ENCODE measurements at regions not wholly inside any gene's neighbourhood (a gene's known extent, or its start where the extent isn't known, plus 50 kb on each side); places are given as distances from the start of the nearest gene placed in this dataset.

DNA sequence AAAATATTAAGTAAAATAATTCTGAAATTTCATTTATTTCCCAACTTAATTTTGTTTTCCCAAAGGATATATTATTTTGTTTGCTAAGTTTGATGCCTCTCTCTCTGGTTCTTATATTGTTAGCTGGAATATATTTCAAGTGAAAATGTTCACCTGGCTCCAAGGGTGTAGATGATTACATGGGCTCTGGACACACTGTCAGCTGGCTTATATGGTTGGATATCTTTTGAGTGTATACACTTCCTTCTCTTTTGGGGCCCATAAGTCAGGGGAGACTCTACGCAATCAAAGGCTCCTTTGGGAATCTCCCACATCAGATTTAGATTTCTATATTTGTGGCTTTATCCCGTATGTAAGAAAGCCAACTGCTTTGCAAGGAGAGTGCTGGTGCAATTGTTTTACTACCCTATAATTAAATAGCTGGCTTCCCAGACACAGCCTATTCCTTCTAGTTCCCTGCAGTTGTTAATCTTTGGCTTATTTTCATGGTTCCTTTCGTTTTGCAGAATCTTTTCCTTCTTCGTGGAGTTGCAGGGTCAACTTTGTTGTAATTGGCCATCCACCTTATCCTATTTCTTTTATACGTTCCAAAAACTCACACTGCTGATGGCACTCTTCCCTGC lies 225.7 kb downstream of the DPH6 start:
- ATAC-seq (ENCODE audit: low read depth) (no peak), DNase-seq (no peak)
- Mint-ChIP-seq H3K27ac (no peak overlapping the region), H3K27me3 (no peaks in the 10 kb centered on the region), H3K4me3 (no peak overlapping the region), H3K4me1 (no peaks in the 10 kb centered on the region), H3K36me3 (no peaks in the 10 kb centered on the region), H3K9me3 (no peaks in the 10 kb centered on the region)
- POLR2A ChIA-PET: no interaction called here

DNA sequence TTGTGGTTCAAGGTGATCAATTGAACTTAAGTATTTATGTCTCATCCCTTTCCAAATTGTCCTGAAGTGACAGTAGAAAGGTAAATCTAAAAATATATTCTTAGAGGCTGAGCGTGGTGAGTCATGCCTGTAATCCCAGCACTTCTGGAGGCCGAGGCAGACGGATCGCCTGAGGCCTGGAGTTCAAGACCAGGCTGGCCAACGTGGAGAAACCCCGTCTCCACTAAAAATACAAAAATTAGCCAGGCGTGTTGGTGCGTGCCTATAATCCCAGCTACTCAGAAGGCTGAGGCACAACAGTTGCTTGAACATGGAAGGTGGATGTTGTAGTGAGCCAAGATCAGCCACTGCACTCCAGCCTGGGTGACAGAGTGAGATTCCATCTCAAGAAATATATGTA lies 226.6 kb downstream of the DPH6 start:
- Mint-ChIP-seq H3K36me3 (no peaks in the 10 kb centered on the region), H3K27ac (no peak overlapping the region), H3K9me3 (peaks cover 2% of the 10 kb centered on the region), H3K4me1 (no peaks in the 10 kb centered on the region), H3K27me3 (no peaks in the 10 kb centered on the region), H3K4me3 (no peak overlapping the region)
- POLR2A ChIA-PET: no interaction called here
- DNase-seq (no peak), ATAC-seq (ENCODE audit: low read depth) (no peak)

DNA sequence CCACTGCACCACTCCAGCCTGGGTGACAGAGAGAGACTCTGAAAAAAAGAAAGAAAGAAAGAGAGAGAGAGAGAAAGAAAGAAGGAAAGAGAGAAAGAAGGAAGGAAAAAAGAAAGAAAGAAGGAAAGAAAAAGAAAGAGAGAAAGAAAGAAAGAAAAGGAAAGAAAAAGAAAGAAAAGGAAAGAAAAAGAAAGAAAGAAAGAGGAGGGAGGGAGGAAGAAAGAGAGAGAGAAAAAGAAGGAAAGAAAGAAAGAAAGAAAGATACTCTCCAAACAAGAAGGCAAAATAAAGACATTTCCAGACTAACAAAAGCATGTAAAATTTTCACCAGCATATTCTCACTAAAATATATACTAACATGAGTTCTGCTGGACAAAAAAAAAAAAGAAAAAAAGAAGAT lies 228.7 kb downstream of the DPH6 start:
- H3K27ac Mint-ChIP-seq: no peak overlapping the region
- peaks cover 3% of the 10 kb centered on the region for H3K9me3 Mint-ChIP-seq
- no peaks in the 10 kb centered on the region for H3K36me3 Mint-ChIP-seq
- ATAC-seq (ENCODE audit: low read depth): no peak
- no peak for DNase-seq
- no peaks in the 10 kb centered on the region for H3K4me1 Mint-ChIP-seq
- POLR2A ChIA-PET: no interaction called here
- H3K27me3 Mint-ChIP-seq: no peaks in the 10 kb centered on the region
- no peak overlapping the region for H3K4me3 Mint-ChIP-seq

DNA sequence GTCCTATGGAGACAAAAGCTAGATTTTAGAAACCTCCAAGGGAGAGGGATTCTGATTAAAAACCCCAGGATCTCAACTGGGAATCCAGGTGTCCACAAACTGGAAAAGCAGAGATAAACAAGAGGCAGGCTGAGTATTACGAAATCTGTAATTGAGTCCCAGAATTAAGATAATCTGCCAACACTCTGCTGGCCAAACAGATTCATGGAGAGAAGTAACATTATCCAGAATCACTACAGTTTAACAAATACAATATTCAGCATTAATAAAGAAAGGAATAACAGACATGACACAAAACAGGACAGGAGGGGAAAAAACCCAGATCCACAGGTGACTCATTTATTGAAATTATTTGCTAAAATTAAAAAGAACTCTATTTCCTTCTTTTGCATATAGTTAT lies 227.2 kb upstream of the NANOGP8 start:
- POLR2A ChIA-PET: no interaction called here
- DNase-seq (no peak), ATAC-seq (ENCODE audit: low read depth) (no peak)
- Mint-ChIP-seq H3K9me3 (peaks cover 3% of the 10 kb centered on the region), H3K27me3 (peaks cover 3% of the 10 kb centered on the region), H3K4me1 (no peaks in the 10 kb centered on the region), H3K36me3 (no peaks in the 10 kb centered on the region), H3K4me3 (no peak overlapping the region), H3K27ac (no peak overlapping the region)

DNA sequence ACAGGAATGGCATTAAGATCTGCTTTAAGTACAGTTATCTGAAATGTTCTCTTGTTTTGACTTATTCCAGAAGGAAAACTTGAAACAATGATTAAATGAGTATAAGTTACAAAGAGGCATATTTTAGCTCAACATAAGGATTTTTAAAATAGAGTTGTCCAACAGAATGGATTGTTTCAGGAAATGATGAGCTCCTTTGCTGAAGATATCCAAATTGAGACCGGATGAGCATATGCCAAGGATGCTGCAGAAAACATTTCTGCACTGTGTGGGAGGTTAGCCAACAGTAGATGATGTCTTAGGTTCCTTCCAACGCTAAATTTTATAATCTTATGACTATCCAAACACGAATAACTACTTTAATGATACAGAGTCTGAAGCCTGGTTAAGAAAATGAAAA lies 226.5 kb upstream of the NANOGP8 start:
- H3K4me1 Mint-ChIP-seq: no peaks in the 10 kb centered on the region
- no peak overlapping the region for H3K27ac Mint-ChIP-seq
- ATAC-seq (ENCODE audit: low read depth): no peak

DNA sequence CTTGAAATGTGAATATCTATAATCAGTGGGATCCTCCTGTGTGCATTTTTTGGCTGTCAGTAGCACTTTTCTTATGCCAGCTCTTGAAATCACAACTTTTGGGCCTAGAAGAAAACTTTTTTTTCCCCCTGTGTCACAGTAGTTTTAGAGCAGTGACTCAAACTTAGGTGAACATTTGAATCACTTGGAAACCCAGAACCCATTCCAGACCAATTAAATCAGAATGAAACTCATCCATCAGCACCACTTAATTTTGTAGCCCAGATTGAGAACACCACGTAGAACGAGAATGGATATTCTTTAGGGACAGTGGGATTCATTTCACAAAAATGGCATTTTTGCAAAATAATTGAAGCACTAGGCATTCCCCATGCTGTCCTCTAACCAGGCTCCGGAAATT lies 224.8 kb upstream of the NANOGP8 start:
- Mint-ChIP-seq H3K27ac (no peak overlapping the region), H3K4me3 (no peak overlapping the region), H3K4me1 (no peaks in the 10 kb centered on the region), H3K36me3 (no peaks in the 10 kb centered on the region), H3K9me3 (peaks cover 3% of the 10 kb centered on the region), H3K27me3 (peaks cover 3% of the 10 kb centered on the region)
- POLR2A ChIA-PET: no interaction called here
- ATAC-seq (ENCODE audit: low read depth) (no peak), DNase-seq (no peak)

More for the DNA sequence above, 226.5 kb upstream of the NANOGP8 start:
- Mint-ChIP-seq H3K27me3 (peaks cover 3% of the 10 kb centered on the region), H3K36me3 (no peaks in the 10 kb centered on the region), H3K9me3 (peaks cover 3% of the 10 kb centered on the region), H3K4me3 (no peak overlapping the region)
- POLR2A ChIA-PET: no interaction called here
- DNase-seq: no peak

DNA sequence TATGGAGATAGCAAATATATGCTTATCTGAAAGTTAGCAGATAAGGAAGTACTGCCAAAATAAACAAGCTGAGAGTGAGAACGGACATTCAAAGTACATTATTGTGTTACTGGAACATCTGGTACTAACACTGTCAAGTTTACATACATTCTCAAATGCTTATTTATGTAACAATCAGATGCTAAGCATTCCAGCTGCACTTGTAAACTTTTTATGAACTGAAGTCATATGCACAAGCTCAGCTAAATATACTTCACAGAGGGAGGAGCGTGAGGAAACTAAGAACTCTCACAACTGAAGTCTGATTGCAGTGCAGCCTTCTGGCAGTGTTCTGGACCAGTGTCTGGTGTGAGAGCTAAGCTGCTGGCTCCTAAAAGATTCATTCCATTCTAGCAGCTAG lies 223.7 kb upstream of the NANOGP8 start:
- ATAC-seq (ENCODE audit: low read depth): no peak
- Mint-ChIP-seq H3K4me3 (no peak overlapping the region), H3K27me3 (peaks cover 3% of the 10 kb centered on the region), H3K9me3 (no peaks in the 10 kb centered on the region), H3K4me1 (no peaks in the 10 kb centered on the region), H3K36me3 (no peaks in the 10 kb centered on the region), H3K27ac (no peak overlapping the region)
- DNase-seq: no peak
- POLR2A ChIA-PET: no interaction called here

DNA sequence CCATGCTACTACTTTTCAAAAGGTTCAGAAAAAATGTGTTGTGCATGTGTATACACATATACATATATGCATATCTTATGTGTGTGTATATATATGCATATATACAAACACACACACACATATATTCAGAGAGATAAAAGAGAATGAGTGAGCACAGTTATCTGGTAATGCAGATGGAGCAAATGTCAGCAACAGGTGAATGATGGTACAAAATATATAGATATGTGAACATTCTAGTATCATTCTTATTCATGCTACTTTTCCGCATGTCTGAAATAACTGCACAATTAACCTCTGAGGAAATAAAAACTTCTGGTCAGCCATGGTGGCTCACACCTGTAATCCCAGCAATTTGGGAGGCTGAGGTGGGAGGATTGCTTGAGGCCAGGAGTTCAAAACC lies 222.6 kb upstream of the NANOGP8 start:
- no peak for ATAC-seq (ENCODE audit: low read depth)
- H3K4me3 Mint-ChIP-seq: no peak overlapping the region
- H3K36me3 Mint-ChIP-seq: no peaks in the 10 kb centered on the region
- no peak for DNase-seq
- no peaks in the 10 kb centered on the region for H3K4me1 Mint-ChIP-seq
- H3K27ac Mint-ChIP-seq: no peak overlapping the region
- H3K9me3 Mint-ChIP-seq: no peaks in the 10 kb centered on the region
- peaks cover 3% of the 10 kb centered on the region for H3K27me3 Mint-ChIP-seq
- POLR2A ChIA-PET: no interaction called here

DNA sequence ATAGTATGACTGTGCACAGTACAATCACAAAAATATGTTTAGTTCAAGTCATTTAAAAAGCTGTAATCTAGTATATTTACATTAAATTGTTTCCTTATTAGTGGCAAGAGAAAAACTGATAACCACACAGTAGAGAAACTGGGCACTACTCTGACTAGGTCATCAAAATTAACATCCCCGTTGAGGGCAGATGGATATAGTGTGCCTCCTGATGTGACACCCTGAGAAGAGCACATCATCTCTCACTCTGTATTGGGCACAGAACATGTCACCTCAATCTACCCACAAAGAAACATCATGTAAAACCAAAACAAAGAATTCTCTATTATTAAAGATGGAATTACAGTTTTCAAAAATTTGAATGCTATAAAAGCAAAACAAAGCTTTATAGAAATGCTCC lies 221.9 kb upstream of the NANOGP8 start:
- H3K4me1 Mint-ChIP-seq: no peaks in the 10 kb centered on the region
- no peak for ATAC-seq (ENCODE audit: low read depth)
- no peak for DNase-seq
- POLR2A ChIA-PET: no interaction called here
- H3K27me3 Mint-ChIP-seq: peaks cover 3% of the 10 kb centered on the region
- H3K36me3 Mint-ChIP-seq: no peaks in the 10 kb centered on the region
- H3K9me3 Mint-ChIP-seq: no peaks in the 10 kb centered on the region
- H3K27ac Mint-ChIP-seq: no peak overlapping the region
- no peak overlapping the region for H3K4me3 Mint-ChIP-seq

DNA sequence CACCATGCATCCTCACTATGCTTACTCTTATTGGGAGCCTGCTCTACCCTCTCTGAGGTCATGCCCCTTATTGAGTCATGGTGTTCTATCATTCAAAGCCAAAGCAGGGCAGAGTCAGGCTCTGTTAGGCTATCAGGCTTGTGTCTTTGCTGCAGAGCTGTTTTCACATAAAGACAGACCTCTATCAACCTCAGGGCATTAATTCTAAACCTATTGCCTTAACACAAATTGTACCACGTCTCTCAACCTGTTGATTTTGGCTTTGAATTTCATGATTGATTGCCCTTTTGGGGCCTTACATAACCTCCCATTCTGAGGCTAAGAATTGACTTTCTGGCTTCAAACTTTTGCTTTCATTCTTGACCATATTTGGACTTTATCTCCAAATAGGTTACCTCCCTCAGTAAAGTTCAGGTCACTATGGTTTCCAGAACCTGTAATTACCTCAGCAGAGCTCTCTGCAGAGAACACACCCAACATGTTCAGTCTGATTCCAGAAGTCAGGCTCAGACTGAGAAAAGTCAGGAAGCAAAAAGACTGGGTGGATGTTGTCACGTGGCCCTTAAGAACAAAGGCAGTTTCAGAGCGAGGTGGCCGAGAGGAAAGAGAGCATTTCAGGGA lies 221.4 kb upstream of the NANOGP8 start:
- no peaks in the 10 kb centered on the region for H3K9me3 Mint-ChIP-seq
- ATAC-seq (ENCODE audit: low read depth) (no peak), DNase-seq (no peak)
- H3K27me3 Mint-ChIP-seq: peaks cover 3% of the 10 kb centered on the region
- no peak overlapping the region for H3K27ac Mint-ChIP-seq
- POLR2A ChIA-PET: no interaction called here
- H3K36me3 Mint-ChIP-seq: no peaks in the 10 kb centered on the region
- H3K4me1 Mint-ChIP-seq: no peaks in the 10 kb centered on the region
- H3K4me3 Mint-ChIP-seq: no peak overlapping the region

DNA sequence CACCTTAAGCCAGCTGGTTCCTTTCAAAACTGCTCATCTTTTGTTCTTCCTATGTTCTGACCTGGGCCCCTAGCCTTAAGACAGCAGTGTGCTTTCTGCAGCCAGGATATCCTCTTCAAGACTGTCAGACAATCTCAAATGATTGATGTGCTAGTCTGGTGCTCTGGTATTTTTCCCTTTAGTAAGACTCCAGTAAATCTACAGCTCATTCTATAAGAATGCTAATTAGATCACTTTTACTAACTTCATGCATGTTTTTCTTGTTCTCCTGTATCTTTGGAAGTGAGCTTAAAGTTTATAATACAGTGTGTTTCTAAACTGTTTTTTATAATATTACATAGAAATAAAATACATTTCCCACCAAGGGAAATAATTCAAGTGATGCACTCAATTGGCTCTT lies 220.9 kb upstream of the NANOGP8 start:
- H3K4me3 Mint-ChIP-seq: no peak overlapping the region
- H3K9me3 Mint-ChIP-seq: no peaks in the 10 kb centered on the region
- H3K4me1 Mint-ChIP-seq: no peaks in the 10 kb centered on the region
- POLR2A ChIA-PET: no interaction called here
- peaks cover 3% of the 10 kb centered on the region for H3K27me3 Mint-ChIP-seq
- DNase-seq: no peak
- ATAC-seq (ENCODE audit: low read depth): no peak
- H3K36me3 Mint-ChIP-seq: no peaks in the 10 kb centered on the region
- no peak overlapping the region for H3K27ac Mint-ChIP-seq

DNA sequence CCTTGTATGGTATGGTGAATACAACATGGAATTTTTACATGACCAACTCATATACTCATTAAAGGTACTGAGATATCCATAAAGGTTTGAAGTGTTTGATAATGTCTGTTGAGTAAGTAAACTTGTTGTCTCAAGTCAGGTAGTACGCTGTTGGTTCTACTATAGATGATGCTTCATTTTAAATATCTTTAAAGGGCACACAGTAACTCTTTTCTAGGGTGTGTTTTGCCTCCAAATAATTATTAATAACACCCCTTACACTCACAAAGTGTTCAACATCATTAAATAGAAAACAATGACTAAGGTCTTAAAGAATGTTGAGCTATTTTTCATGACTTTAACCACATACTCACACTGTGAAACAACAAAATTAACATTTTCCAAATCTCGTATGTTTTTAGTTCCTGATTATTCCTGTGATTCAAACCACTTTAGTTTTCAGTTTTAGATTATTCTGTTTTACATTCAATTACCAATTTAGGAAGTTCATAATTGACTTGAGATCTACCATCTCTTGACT lies 220.0 kb upstream of the NANOGP8 start:
- Mint-ChIP-seq H3K36me3 (no peaks in the 10 kb centered on the region), H3K4me3 (no peak overlapping the region), H3K27ac (no peak overlapping the region), H3K27me3 (no peaks in the 10 kb centered on the region), H3K4me1 (no peaks in the 10 kb centered on the region), H3K9me3 (no peaks in the 10 kb centered on the region)
- ATAC-seq (ENCODE audit: low read depth) (no peak), DNase-seq (no peak)
- POLR2A ChIA-PET: no interaction called here

DNA sequence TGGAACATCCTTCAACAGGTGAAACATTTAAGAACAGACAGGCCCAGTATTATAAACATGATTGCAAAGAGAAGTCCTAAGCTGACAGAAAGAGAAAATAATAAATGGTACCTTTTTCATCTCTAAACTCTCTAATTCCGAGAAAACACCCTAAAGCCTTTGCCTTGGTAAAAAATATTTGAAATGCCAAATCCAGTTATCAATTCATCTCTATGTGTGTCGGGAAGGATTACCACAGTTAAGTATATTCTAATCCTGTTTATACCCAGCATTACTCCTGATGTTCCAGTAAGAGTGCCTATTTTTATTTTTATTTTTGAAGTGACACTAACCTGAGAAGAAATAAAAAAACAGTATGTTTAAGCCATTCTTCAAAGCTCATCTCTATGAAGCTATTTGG lies 219.3 kb upstream of the NANOGP8 start:
- no peaks in the 10 kb centered on the region for H3K27me3 Mint-ChIP-seq
- no peak overlapping the region for H3K4me3 Mint-ChIP-seq
- ATAC-seq (ENCODE audit: low read depth): no peak
- no peak overlapping the region for H3K27ac Mint-ChIP-seq
- POLR2A ChIA-PET: no interaction called here
- no peaks in the 10 kb centered on the region for H3K4me1 Mint-ChIP-seq
- H3K9me3 Mint-ChIP-seq: no peaks in the 10 kb centered on the region
- H3K36me3 Mint-ChIP-seq: no peaks in the 10 kb centered on the region
- DNase-seq: no peak

DNA sequence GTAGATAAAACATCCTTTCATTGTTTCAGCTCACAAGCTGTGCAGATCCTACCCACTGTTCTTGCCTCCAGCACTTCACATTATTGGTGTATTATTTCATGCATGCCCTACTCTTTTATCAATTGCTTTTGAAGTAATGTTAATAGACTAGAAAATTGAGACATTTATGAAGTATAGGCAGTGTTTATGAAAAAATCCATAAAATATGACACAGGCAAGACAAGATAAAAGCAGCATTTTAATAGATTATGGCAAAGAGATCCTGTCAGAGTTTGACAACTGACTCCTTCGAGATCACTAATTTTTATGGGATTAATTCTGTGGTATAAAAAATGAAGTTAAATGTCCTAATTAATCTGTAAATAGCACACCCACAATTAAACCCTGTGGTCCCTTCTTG lies 217.2 kb upstream of the NANOGP8 start:
- Mint-ChIP-seq H3K9me3 (no peaks in the 10 kb centered on the region), H3K4me3 (no peak overlapping the region), H3K36me3 (no peaks in the 10 kb centered on the region), H3K27me3 (no peaks in the 10 kb centered on the region), H3K4me1 (no peaks in the 10 kb centered on the region), H3K27ac (no peak overlapping the region)
- POLR2A ChIA-PET: no interaction called here
- DNase-seq (no peak), ATAC-seq (ENCODE audit: low read depth) (no peak)

DNA sequence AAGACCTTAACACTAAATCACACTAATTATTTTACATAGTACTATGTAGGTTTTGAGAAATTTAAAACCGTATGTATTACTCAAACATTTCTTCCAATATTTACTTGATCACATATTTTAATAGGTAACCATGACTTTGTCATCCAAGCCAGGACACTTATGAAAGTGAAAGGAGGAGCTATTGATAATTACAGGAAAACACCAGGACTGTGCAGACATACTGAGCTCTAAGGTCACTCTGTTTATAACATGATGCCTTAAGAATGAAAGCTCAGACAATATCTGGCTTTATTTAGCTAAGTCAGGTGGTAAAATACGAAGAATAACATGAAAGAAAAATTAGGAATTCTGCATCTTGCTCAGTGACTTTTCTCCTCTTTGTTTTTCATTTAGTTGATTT lies 216.0 kb upstream of the NANOGP8 start:
- ATAC-seq (ENCODE audit: low read depth) (no peak), DNase-seq (no peak)
- H3K27ac Mint-ChIP-seq: no peak overlapping the region
- POLR2A ChIA-PET: no interaction called here
- H3K27me3 Mint-ChIP-seq: no peaks in the 10 kb centered on the region
- H3K4me3 Mint-ChIP-seq: no peak overlapping the region
- no peaks in the 10 kb centered on the region for H3K36me3 Mint-ChIP-seq
- no peaks in the 10 kb centered on the region for H3K9me3 Mint-ChIP-seq
- H3K4me1 Mint-ChIP-seq: no peaks in the 10 kb centered on the region
